GM21723 (cell line): ENCODE measurements at regions not wholly inside any gene's neighbourhood (a gene's known extent, or its start where the extent isn't known, plus 50 kb on each side); places are given as distances from the start of the nearest gene placed in this dataset.

Source experiments
- ATAC-seq: cut with Tn5 transposase; IDR thresholded peaks from one replicate; pipeline ENCODE4 v1.9.1; 2021; ENCODE audit warnings: mild to moderate bottlenecking, moderate library complexity; ENCODE audit not compliant: unreplicated experiment

GRCh38 chr5:27341342-27341741, 303.0 kb upstream of the CDH9 start:
- no peak for ATAC-seq

GRCh38 chr5:27336817-27337216, 298.4 kb upstream of the CDH9 start:
- no peak for ATAC-seq

GRCh38 chr5:27328480-27328879, 290.1 kb upstream of the CDH9 start:
- ATAC-seq: no peak

GRCh38 chr5:27325513-27325912, 287.1 kb upstream of the CDH9 start:
- no peak for ATAC-seq

GRCh38 chr5:27318701-27319100, 280.3 kb upstream of the CDH9 start:
- no peak for ATAC-seq

GRCh38 chr5:27316271-27316650, 277.9 kb upstream of the CDH9 start:
- no peak for ATAC-seq

- ATAC-seq: no peak
Observed at GRCh38 chr5:27315363-27316270, 277.2 kb upstream of the CDH9 start.

- no peak for ATAC-seq
Observed at GRCh38 chr5:27313549-27313948, 275.2 kb upstream of the CDH9 start.

- ATAC-seq: no peak
Observed at GRCh38 chr5:27312291-27312893, 274.0 kb upstream of the CDH9 start.

GRCh38 chr5:27311544-27311943, 273.2 kb upstream of the CDH9 start:
- ATAC-seq: no peak

- ATAC-seq: no peak
Observed at GRCh38 chr5:27308153-27308552, 269.8 kb upstream of the CDH9 start.

- ATAC-seq: no peak
Observed at GRCh38 chr5:27290172-27290571, 251.8 kb upstream of the CDH9 start.

- no peak for ATAC-seq
Observed at GRCh38 chr5:27276119-27276518, 237.7 kb upstream of the CDH9 start.

GRCh38 chr5:27275345-27275744, 237.0 kb upstream of the CDH9 start:
- no peak for ATAC-seq

- no peak for ATAC-seq
Observed at GRCh38 chr5:27269766-27270165, 231.4 kb upstream of the CDH9 start.

GRCh38 chr5:27267209-27267824, 228.9 kb upstream of the CDH9 start:
- no peak for ATAC-seq

GRCh38 chr5:27266184-27266583, 227.8 kb upstream of the CDH9 start:
- ATAC-seq: no peak

- ATAC-seq: no peak
Observed at GRCh38 chr5:27257696-27258095, 219.3 kb upstream of the CDH9 start.

- no peak for ATAC-seq
Observed at GRCh38 chr5:27252911-27253310, 214.5 kb upstream of the CDH9 start.

GRCh38 chr5:27242258-27242626, 203.9 kb upstream of the CDH9 start:
- ATAC-seq: no peak

GRCh38 chr5:27241564-27242257, 203.3 kb upstream of the CDH9 start:
- no peak for ATAC-seq
